WTC11 (cell line): ENCODE measurements at regions not wholly inside any gene's neighbourhood (a gene's known extent, or its start where the extent isn't known, plus 50 kb on each side); places are given as distances from the start of the nearest gene placed in this dataset.

Experiments
- CTCF ChIP-seq: fragments of 200-600 bp; IDR thresholded peaks from 2 replicates; pipeline ENCODE4 v1.8.0; 2022; ENCODE audit warnings: antibody characterized with exemption
- ETV6 ChIP-seq: sonication (generic); formaldehyde crosslinking; IDR thresholded peaks from 2 replicates; pipeline ENCODE4 v1.8.1; 2022; ENCODE audit warnings: mild to moderate bottlenecking, missing genetic modification reagents
- SP1 ChIP-seq: sonication (generic); formaldehyde crosslinking; conservative IDR thresholded peaks from 2 replicates; pipeline ENCODE4 v1.8.1; 2022; ENCODE audit warnings: missing genetic modification reagents

DNA sequence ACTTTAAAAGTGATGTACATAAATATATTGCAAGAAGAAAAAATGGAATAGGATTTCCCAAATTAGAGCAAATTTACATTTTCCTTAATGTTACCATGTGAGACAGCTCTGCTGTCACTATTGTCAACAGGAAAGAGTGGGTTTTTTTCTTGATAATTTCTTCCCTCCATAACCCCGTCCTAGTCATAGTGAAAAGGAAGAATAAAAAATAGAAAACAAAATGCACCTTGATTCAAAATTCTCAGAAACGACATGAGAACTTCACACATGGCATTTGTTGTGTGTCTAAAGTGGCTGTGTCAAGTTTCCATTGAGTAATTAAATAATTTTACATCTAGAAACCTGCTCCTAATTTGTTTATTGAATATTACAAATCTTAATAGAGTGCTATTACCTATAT, 945.2 kb upstream of the SLC35B3 start:
- TF ChIP-seq CTCF (no peak), ETV6 (no peak), SP1 (CRISPR knock-in tag) (no peak)
